Spinal cord (tissue), 9 donors: ENCODE measurements at regions not wholly inside any gene's neighbourhood (a gene's known extent, or its start where the extent isn't known, plus 50 kb on each side); places are given as distances from the start of the nearest gene placed in this dataset.
A peak's percentile ranks its signal among the peaks of the same experiment; 100 is the strongest.

Experiments
- DNase-seq, 6 donors: peaks; one replicate each; pipeline versions ENCODE4 v3.0.0 to v3.0.0-alpha.2; 2013 to 2015; ENCODE audit warnings: low spot score in 6 of 6, low read depth in 4 of 6
- H3K27ac ChIP-seq: one replicate; pipeline ENCODE4 v1.5.1; 2013; ENCODE audit warnings: low read depth, low read length, control low read depth
- H3K27me3 ChIP-seq: one replicate; pipeline ENCODE4 v1.6.1; 2013; ENCODE audit warnings: low read length; ENCODE audit not compliant: control insufficient read depth, insufficient read depth
- H3K36me3 ChIP-seq: one replicate; pipeline ENCODE4 v1.6.1; 2013; ENCODE audit warnings: low read length; ENCODE audit not compliant: control insufficient read depth, insufficient read depth
- H3K4me1 ChIP-seq: one replicate; pipeline ENCODE4 v1.6.1; 2013; ENCODE audit warnings: low read length; ENCODE audit not compliant: control insufficient read depth, insufficient read depth
- H3K4me3 ChIP-seq: one replicate; pipeline ENCODE4 v1.5.1; 2013; ENCODE audit warnings: low read depth, low read length, control low read depth
- H3K9me3 ChIP-seq: one replicate; pipeline ENCODE4 v1.6.1; 2013; ENCODE audit warnings: low read length; ENCODE audit not compliant: control insufficient read depth, insufficient read depth
- WGBS: methylation state at CpG from one replicate; pipeline ENCODE4 v1.1.5; 2013; ENCODE audit warnings: missing lambda C conversion rate; ENCODE audit not compliant: insufficient coverage; 5-methylcytosine and 5-hydroxymethylcytosine counted together
- donor health status: healthy.

DNA sequence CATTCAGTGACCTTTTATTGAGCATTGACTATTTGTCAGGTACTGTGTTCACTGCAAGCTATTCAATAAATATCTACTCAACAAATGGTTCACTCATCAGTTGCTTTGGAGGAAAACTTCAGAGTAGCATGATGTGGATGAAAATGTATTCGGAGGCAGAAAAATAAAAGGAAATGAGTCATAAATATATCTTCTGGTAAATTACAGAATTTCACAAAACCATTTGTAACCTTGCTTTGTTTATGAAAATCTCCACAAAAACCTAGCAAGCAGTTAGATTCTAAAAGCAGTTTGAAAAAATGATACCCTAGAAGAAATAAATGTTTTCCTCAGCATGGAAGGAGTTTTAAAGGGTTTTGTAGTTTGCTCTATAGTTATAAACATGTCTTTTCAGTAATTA lies 399.6 kb downstream of the LMO7 start:
- DNase-seq, result no peak
- Histone ChIP-seq H3K9me3 (no peaks in the 10 kb centered on the region), H3K36me3 (no peaks in the 10 kb centered on the region), H3K27me3 (no peaks in the 10 kb centered on the region), H3K4me3 (no peak overlapping the region), H3K27ac (no peak overlapping the region), H3K4me1 (no peaks in the 10 kb centered on the region)
- WGBS, result no CpG with 5 or more reads among the region's 1 CpG

DNA sequence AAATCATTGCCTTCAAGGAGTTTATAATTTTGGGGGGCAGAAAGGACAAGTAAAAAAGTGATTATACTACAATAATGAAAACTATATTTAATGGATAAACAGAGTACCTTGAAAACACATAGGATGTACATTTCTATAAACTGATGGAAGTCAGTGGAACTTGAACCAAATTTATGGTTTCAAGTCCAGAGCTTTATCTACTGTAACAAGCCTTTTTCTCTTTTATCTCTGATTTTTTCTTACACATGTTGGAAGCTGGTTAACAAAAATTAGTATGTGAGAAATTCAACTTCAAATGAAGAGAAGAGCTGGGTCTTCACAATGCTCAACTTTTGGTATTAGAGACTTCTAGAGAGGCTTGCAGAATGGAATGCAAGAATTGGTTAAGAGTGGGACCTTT lies 393.6 kb downstream of the LMO7 start:
- Histone ChIP-seq H3K27ac (no peak overlapping the region), H3K27me3 (no peaks in the 10 kb centered on the region), H3K4me3 (no peak overlapping the region), H3K36me3 (no peaks in the 10 kb centered on the region), H3K9me3 (no peaks in the 10 kb centered on the region), H3K4me1 (no peaks in the 10 kb centered on the region)
- no peak for DNase-seq

DNA sequence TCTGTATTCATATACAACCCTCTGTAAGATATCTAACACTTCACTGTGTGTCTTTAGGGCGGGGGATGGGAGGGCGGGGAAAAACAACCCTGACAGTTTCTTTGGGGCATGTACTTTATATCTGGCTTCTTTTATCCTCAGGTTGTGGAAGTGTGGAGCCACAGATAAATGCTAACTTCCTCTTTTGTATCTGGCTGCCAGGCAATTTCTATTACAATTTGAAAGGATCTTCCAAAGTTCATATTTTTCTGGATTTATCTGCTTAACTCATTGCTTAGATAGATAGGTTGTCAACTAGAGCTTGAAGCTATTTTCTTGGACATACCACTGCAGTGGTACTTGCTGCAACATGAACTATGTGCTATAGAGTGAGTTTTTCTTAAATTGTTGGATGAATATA lies 393.0 kb downstream of the LMO7 start:
- WGBS, result no CpG with 5 or more reads among the region's 2 CpGs

DNA sequence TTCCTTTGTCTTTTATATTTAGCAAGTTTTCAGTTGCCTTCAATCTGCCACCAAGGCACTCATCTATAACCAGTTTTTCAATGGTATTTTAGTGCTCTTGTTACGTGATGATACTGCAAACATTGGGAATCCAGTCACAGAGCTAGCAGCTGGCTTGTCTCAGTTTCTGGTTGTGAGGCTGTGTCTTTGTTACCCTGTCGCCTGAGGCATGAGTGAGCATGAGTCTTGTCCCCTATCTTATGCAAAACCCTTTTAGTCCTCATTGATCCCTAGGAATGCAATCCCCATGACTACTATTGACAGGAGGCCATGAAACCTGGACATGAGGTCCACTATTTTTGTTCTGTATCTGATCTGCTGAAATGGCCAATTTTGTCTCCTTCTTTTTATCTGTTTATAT lies 391.0 kb downstream of the LMO7 start:
- no peaks in the 10 kb centered on the region for H3K36me3 ChIP-seq
- no peak overlapping the region for H3K4me3 ChIP-seq
- no peak overlapping the region for H3K27ac ChIP-seq
- no peaks in the 10 kb centered on the region for H3K27me3 ChIP-seq
- WGBS, result no CpG with 5 or more reads among the region's 2 CpGs
- DNase-seq, result no peak
- no peaks in the 10 kb centered on the region for H3K9me3 ChIP-seq
- H3K4me1 ChIP-seq, result no peaks in the 10 kb centered on the region

More for the DNA sequence above, 393.0 kb downstream of the LMO7 start:
- H3K36me3 ChIP-seq, result no peaks in the 10 kb centered on the region
- no peaks in the 10 kb centered on the region for H3K9me3 ChIP-seq
- no peak overlapping the region for H3K4me3 ChIP-seq
- no peaks in the 10 kb centered on the region for H3K27me3 ChIP-seq
- DNase-seq, result no peak
- H3K4me1 ChIP-seq, result no peaks in the 10 kb centered on the region
- H3K27ac ChIP-seq, result no peak overlapping the region

DNA sequence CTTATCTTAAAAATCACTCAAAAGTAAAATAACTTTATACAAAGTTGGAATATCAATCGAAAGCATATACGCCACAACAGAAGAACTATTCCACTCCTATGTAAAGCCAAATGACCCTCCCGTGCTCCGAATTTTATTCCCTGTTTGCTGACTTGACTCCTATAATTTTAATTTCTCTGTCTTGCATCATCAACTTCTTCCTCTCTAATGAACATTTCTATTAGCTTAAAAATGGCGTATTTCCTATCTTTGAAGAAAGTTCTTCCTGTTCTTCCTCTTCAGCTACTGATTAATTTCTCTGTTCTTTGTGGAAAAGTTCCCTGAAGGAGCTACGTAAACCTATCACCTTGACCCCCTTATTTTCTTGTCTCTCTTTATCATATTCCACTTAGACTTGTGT lies 389.3 kb downstream of the LMO7 start:
- Histone ChIP-seq H3K36me3 (no peaks in the 10 kb centered on the region), H3K4me3 (no peak overlapping the region), H3K4me1 (no peaks in the 10 kb centered on the region), H3K27me3 (no peaks in the 10 kb centered on the region), H3K9me3 (no peaks in the 10 kb centered on the region), H3K27ac (no peak overlapping the region)
- no peak for DNase-seq
- 96% methylated on average over 4 of the region's 6 CpGs for WGBS

DNA sequence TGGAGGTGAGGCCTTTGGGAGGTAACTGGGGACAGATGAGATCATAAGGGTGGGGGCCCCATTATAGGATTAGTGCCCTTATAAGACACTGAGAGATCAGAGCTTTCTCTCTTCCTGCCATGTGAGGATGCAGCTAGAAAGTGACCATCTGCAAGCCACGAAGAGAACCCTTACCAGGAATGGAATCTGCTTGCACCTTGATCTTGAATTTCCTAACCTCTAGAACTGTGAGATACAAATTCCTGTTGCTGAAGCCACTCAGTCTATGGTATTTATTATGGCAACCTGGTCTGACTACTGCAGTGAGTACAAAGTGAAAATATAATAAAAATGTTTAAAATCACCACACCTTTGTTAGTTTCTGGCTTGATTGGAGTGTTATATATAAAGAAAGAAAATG lies 388.0 kb downstream of the LMO7 start:
- Histone ChIP-seq H3K27me3 (no peaks in the 10 kb centered on the region), H3K9me3 (no peaks in the 10 kb centered on the region), H3K27ac (no peak overlapping the region), H3K4me3 (no peak overlapping the region), H3K36me3 (no peaks in the 10 kb centered on the region), H3K4me1 (peaks cover 7% of the 10 kb centered on the region)
- DNase-seq, result no peak
- no CpG with 5 or more reads among the region's 1 CpG for WGBS

DNA sequence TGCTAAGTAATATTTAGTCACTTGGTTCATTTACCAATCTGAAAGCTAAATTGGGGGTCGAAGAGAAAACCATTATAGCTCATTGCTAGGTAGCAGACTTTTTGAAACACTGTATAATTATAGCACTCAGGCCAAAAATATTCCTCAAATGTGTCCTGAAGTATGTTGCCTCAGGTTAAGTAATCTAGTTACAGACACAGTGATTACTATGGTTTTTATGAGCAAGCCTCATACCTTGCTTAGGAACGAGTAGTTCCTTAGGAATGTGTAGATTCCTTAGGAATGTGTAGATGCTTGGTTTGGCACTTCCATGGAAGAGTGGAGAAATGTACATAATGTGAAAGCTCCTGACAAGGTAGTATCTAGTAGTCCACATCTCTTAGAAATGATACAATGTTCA lies 387.5 kb downstream of the LMO7 start:
- Histone ChIP-seq H3K27me3 (no peaks in the 10 kb centered on the region), H3K36me3 (no peaks in the 10 kb centered on the region), H3K27ac (no peak overlapping the region), H3K4me1 (peaks cover 7% of the 10 kb centered on the region), H3K9me3 (no peaks in the 10 kb centered on the region), H3K4me3 (no peak overlapping the region)
- DNase-seq, result no peak
- no CpG with 5 or more reads among the region's 2 CpGs for WGBS

DNA sequence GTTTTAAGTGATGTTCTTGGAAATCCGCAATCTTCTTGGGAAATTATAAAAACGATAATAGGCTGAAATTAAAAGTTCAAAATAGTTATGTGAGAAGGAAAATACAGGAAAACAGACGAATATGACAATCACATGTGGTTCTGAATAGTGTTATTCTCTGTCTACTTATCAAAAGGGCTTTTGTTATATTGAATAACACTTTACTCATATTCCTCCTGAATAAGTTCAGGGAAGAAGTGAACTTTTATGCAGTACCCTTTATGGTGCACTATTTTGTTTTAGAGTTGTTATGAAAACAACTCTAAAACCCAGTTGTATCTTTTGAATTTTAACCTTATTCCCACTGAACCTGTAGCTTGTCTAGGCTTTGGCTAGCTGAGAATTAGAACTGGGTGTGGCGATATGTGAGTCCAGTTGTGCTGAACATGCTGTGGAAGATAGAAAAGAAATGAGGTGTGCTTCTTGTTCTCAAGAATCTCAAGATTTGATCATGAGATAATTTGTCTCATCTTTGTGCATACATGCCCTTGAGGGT lies 384.4 kb downstream of the LMO7 start:
- 100% methylated on average over 1 of the region's 4 CpGs for WGBS
- no peaks in the 10 kb centered on the region for H3K36me3 ChIP-seq
- no peak overlapping the region for H3K4me3 ChIP-seq
- peaks cover 7% of the 10 kb centered on the region for H3K4me1 ChIP-seq
- peak overlapping the region; percentile 82 for H3K27ac ChIP-seq
- H3K27me3 ChIP-seq, result no peaks in the 10 kb centered on the region
- no peaks in the 10 kb centered on the region for H3K9me3 ChIP-seq
- no peak for DNase-seq

DNA sequence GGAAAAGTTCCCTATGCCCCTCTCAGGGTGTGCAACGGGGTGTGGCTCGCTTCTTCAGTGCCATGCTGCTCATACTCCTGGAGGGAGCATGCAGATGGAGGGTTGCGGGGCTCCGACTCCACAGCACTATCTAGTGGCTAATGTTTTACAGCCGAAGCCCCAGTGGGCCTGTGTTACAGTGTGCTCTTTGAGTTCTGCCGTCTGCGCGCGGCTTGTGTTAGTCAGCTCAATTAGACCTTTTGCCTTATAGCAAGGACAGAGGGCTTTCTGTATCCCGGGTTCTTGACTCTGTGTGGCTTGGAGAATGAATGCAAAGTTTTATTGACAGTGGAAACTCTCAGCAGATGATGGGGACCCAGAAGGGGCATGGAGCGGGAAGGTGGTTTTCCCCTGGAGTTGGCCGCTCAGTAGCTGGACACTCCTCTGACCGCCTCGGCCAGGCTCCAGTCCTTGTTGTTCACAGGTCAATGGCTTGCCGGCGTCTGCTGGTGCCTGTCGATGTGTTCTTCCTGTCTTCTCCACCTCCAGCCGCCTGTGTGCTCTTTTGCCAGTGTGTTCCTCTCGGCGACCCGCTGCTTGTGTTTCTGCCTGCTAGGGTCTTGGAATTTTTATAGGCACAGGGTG lies 383.4 kb downstream of the LMO7 start:
- Histone ChIP-seq H3K4me1 (peaks cover 7% of the 10 kb centered on the region), H3K27me3 (no peaks in the 10 kb centered on the region), H3K4me3 (no peak overlapping the region), H3K27ac (peak overlapping the region; percentile 82), H3K9me3 (no peaks in the 10 kb centered on the region), H3K36me3 (no peaks in the 10 kb centered on the region)
- WGBS, result 49% methylated on average over 20 of the region's 21 CpGs
- peak in 3 of 6 donors; percentile 13 to 65 (median 51) for DNase-seq

DNA sequence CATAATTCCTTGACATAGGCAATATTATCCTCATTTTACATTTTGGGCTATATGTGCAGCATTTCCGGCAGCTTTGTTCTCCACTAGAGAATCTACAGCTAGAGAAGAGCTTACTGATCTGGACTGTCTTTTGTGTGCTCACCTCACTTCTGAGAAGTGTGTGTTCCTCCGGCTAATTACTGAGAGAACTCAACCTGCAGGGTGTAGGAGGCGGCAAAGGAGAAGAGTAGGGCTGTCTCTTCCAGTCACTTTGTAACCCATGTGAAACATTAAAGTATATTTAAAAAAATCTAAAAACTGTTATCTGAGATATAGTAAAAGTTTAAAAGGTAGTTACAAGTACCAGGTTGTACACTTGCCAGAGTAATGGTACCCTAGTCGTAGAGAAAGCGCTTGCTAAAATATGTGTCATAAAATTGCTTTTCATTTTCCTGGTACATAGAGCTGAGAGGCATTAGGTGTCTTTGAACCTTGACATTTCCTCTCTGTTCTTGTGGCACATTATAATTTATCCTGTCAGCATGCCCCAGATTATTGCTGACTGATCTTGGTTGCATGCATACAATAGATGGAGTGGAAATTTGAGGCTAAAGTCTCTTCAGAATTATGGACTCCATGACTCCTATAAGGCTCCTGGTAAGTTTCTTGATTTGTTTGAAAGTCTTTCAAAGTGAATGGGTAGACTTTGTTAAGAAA lies 381.9 kb downstream of the LMO7 start:
- no peaks in the 10 kb centered on the region for H3K9me3 ChIP-seq
- H3K4me3 ChIP-seq, result no peak overlapping the region
- no peak overlapping the region for H3K27ac ChIP-seq
- H3K27me3 ChIP-seq, result no peaks in the 10 kb centered on the region
- DNase-seq, result no peak
- no CpG with 5 or more reads among the region's 5 CpGs for WGBS
- H3K4me1 ChIP-seq, result peaks cover 10% of the 10 kb centered on the region
- H3K36me3 ChIP-seq, result no peaks in the 10 kb centered on the region
